ENCODE measurements at regions not wholly inside any gene's neighbourhood (a gene's known extent, or its start where the extent isn't known, plus 50 kb on each side); places are given as distances from the start of the nearest gene placed in this dataset.

DNA sequence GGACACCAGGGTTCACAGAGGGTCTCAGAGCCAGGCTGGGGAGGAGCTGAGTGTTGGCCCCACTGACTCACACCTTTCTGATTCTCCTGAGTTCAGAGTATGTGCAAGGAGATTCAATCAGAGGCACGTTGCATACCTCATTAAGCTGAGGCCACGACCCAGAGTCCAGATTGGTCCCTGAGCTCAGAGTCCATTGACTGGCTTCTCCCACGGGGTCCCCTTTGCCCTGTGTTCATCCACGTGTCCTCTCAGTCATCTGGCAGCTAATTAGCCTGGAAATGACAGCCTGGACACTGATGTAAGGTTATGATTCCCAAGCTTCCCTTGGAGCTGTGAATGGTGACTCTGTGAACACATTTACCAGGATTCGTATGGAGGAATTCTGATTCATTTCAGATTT lies 267.2 kb downstream of the SH3BP4 start:
- peak in 4 of 5 donors; percentile 43 to 59 (median 50) for DNase-seq
- Histone ChIP-seq H3K4me1 (ENCODE audit: control insufficient read depth in 2 of 3, insufficient read depth in 2 of 3, low read depth in 1 of 3, low read length in 3 of 3) (no peaks in the 10 kb centered on the region), H3K36me3 (ENCODE audit: control insufficient read depth in 2 of 3, insufficient read depth in 3 of 3, low read length in 3 of 3) (no peaks in the 10 kb centered on the region), H3K27ac (ENCODE audit: low read depth in 2 of 2, low read length in 2 of 2) (no peak overlapping the region), H3K9me3 (ENCODE audit: control insufficient read depth in 2 of 3, insufficient read depth in 1 of 3, low read length in 3 of 3) (no peaks in the 10 kb centered on the region), H3K9ac (ENCODE audit: low read length in 3 of 3) (no peak overlapping the region), H3K4me3 (ENCODE audit: low read length in 3 of 3) (no peak overlapping the region), H3K27me3 (ENCODE audit: control insufficient read depth, insufficient read depth, low read length) (no peaks in the 10 kb centered on the region)
- no peak for FAIRE-seq
- TF ChIP-seq, protein P1, sequence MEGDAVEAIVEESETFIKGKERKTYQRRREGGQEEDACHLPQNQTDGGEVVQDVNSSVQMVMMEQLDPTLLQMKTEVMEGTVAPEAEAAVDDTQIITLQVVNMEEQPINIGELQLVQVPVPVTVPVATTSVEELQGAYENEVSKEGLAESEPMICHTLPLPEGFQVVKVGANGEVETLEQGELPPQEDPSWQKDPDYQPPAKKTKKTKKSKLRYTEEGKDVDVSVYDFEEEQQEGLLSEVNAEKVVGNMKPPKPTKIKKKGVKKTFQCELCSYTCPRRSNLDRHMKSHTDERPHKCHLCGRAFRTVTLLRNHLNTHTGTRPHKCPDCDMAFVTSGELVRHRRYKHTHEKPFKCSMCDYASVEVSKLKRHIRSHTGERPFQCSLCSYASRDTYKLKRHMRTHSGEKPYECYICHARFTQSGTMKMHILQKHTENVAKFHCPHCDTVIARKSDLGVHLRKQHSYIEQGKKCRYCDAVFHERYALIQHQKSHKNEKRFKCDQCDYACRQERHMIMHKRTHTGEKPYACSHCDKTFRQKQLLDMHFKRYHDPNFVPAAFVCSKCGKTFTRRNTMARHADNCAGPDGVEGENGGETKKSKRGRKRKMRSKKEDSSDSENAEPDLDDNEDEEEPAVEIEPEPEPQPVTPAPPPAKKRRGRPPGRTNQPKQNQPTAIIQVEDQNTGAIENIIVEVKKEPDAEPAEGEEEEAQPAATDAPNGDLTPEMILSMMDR (IDR thresholded peaks at IDR 0.05; ENCODE audit: borderline replicate concordance, extremely low read depth, insufficient read depth), result no peak
- intact Hi-C loops (cut with DNase I), result no loop called here

DNA sequence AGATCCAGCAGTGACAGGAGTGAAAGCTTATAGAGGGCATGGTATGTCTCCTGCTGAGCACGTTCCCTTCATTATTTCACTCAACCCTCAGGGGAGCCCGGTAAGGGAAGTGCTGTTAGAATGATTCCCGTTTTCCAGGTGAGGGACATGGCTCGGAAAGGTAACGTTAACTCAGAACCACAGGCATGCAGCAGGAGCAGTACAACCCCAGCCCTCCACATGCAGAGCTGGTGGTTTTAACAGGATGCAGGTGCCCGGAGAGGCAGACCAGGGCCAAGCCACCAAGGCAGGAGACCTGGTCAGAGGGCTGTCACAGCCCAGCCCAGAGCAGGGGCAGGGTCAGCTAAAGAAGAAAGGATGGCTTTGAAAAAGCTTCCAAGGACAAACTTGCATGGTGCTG lies 268.5 kb downstream of the SH3BP4 start:
- H3K27me3 ChIP-seq (ENCODE audit: control insufficient read depth, insufficient read depth, low read length), result no peaks in the 10 kb centered on the region
- no peak overlapping the region for H3K9ac ChIP-seq (ENCODE audit: low read length in 3 of 3)
- H3K27ac ChIP-seq (ENCODE audit: low read depth in 2 of 2, low read length in 2 of 2), result no peak overlapping the region
- DNase-seq, result no peak
- TF ChIP-seq, protein P1 (IDR thresholded peaks at IDR 0.05; ENCODE audit: borderline replicate concordance, extremely low read depth, insufficient read depth), result no peak
- no peak for FAIRE-seq
- no peak overlapping the region for H3K4me3 ChIP-seq (ENCODE audit: low read length in 3 of 3)
- H3K9me3 ChIP-seq (ENCODE audit: control insufficient read depth in 2 of 3, insufficient read depth in 1 of 3, low read length in 3 of 3), result no peaks in the 10 kb centered on the region
- intact Hi-C loops (cut with DNase I), result no loop called here
- H3K36me3 ChIP-seq (ENCODE audit: control insufficient read depth in 2 of 3, insufficient read depth in 3 of 3, low read length in 3 of 3), result no peaks in the 10 kb centered on the region
- H3K4me1 ChIP-seq (ENCODE audit: control insufficient read depth in 2 of 3, insufficient read depth in 2 of 3, low read depth in 1 of 3, low read length in 3 of 3), result no peaks in the 10 kb centered on the region

DNA sequence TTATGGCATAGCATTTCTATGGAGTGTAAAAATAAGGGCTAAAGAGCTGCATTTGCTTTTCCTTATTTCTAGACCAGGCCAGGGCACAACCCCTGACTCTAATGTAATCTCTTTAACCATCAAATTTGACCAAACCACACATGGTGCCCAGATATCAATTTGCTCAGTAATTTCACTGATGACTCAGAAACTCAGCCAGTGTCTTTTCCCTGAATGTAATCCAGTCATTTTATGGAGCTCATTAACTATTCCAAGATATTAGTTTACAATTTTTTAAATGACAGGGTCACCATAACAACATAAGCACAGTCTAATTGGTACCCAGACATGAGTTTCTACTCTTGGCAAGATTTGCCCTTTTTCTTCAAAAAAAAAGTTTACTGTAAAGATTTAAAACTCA lies 270.8 kb upstream of the AGAP1 start:
- no peaks in the 10 kb centered on the region for H3K27me3 ChIP-seq (ENCODE audit: control insufficient read depth, insufficient read depth, low read length)
- H3K4me1 ChIP-seq (ENCODE audit: control insufficient read depth in 2 of 3, insufficient read depth in 2 of 3, low read depth in 1 of 3, low read length in 3 of 3), result no peaks in the 10 kb centered on the region
- H3K9ac ChIP-seq (ENCODE audit: low read length in 3 of 3), result no peak overlapping the region
- no peak overlapping the region for H3K4me3 ChIP-seq (ENCODE audit: low read length in 3 of 3)
- intact Hi-C loops (cut with DNase I), result no loop called here
- H3K36me3 ChIP-seq (ENCODE audit: control insufficient read depth in 2 of 3, insufficient read depth in 3 of 3, low read length in 3 of 3), result no peaks in the 10 kb centered on the region
- FAIRE-seq (no peak), DNase-seq (no peak)
- no peak overlapping the region for H3K27ac ChIP-seq (ENCODE audit: low read depth in 2 of 2, low read length in 2 of 2)
- TF ChIP-seq, protein P1 (IDR thresholded peaks at IDR 0.05; ENCODE audit: borderline replicate concordance, extremely low read depth, insufficient read depth), result no peak
- no peaks in the 10 kb centered on the region for H3K9me3 ChIP-seq (ENCODE audit: control insufficient read depth in 2 of 3, insufficient read depth in 1 of 3, low read length in 3 of 3)

DNA sequence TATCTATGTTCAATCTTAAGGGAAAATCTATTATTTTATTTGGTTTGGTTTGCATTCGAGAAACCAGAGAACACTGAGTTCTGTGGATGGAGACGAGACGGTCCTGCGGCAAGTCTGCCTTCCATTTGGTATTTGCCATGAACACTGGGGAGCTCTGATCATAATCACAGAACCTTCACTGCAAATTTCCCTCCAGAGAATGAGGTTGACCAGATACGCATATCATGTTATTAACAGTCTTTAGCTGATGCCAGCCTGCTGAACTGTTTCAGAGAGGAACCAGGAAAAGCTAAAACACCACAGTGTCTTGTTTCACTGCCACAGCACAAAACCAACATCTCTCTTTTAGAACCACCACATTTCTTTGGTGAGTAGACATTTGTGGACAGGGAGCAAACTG lies 269.4 kb upstream of the AGAP1 start:
- TF ChIP-seq, protein P1 (IDR thresholded peaks at IDR 0.05; ENCODE audit: borderline replicate concordance, extremely low read depth, insufficient read depth), result no peak
- Histone ChIP-seq H3K9ac (ENCODE audit: low read length in 3 of 3) (no peak overlapping the region), H3K27me3 (ENCODE audit: control insufficient read depth, insufficient read depth, low read length) (no peaks in the 10 kb centered on the region)

More for the DNA sequence above, 269.4 kb upstream of the AGAP1 start:
- intact Hi-C loops (cut with DNase I), result no loop called here
- no peaks in the 10 kb centered on the region for H3K4me1 ChIP-seq (ENCODE audit: control insufficient read depth in 2 of 3, insufficient read depth in 2 of 3, low read depth in 1 of 3, low read length in 3 of 3)
- H3K9me3 ChIP-seq (ENCODE audit: control insufficient read depth in 2 of 3, insufficient read depth in 1 of 3, low read length in 3 of 3), result no peaks in the 10 kb centered on the region
- DNase-seq (no peak), FAIRE-seq (no peak)
- no peak overlapping the region for H3K27ac ChIP-seq (ENCODE audit: low read depth in 2 of 2, low read length in 2 of 2)
- H3K36me3 ChIP-seq (ENCODE audit: control insufficient read depth in 2 of 3, insufficient read depth in 3 of 3, low read length in 3 of 3), result no peaks in the 10 kb centered on the region
- no peak overlapping the region for H3K4me3 ChIP-seq (ENCODE audit: low read length in 3 of 3)
